NCI-H146 (cell line): ENCODE measurements at regions not wholly inside any gene's neighbourhood (a gene's known extent, or its start where the extent isn't known, plus 50 kb on each side); places are given as distances from the start of the nearest gene placed in this dataset.
A peak's percentile ranks its signal among the peaks of the same experiment; 100 is the strongest.

Experiments used
- DNase-seq: peaks from one replicate; lab custom pipeline; 2025; lab: John Stamatoyannopoulos, UW

DNA sequence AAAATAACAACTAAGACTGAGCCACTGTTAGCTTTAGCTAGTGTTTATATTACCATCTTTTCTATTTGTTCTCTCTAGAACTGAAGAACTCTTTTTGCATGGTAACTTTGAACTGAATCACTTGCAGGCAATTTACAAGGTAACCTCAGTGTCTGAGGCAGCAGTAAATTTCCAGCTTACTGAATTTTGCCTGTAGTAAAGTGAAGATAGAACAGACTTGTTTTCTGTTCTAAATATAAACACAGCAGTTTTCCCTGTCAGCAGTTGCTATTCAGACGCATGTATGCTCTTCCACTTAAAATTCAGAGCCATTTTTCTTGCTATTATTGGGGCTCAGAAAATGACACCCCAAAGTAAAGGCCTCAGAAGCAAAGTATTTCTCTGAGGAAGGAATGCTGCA lies 974.0 kb upstream of the GJE1 start:
- DNase-seq = no peak

DNA sequence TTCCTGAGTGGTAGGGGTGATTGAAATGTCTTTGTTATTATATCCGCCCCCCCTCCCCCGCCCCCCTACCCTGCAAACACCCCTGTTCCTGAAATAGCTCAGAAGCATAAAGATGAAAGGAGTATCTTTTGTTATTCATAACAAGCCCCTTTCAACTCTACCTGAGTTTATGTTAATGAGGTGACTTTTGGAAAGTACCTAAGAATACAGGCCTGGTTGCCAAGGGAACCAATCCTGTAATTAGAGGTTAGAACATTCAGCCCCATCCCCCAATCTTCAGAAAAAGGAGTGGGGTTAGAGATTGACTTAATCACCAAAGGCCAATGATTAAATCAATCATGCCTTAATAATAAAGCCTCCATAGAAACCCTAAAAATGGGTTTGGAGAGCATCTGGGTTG lies 979.2 kb upstream of the GJE1 start:
- peak; percentile 65 for DNase-seq

DNA sequence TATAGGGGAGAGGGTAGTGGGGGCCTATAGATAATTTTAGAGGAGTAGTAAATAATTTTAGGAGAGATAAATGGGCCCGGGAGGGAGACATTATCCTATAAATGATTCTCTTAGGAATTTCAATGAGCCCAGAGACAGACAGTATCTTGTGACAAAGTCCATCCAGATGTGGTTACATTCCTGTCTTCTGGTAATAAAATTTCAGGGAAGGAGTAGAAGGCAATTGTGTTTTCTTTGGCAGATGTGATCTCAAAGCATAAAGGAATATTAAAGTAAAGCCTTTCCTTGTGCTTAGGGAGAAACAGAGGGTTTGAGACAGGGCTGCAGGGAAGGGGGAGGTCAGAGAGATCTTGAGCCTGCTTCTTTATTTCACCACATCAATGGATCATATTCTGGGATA lies 979.8 kb upstream of the GJE1 start:
- DNase-seq = no peak

DNA sequence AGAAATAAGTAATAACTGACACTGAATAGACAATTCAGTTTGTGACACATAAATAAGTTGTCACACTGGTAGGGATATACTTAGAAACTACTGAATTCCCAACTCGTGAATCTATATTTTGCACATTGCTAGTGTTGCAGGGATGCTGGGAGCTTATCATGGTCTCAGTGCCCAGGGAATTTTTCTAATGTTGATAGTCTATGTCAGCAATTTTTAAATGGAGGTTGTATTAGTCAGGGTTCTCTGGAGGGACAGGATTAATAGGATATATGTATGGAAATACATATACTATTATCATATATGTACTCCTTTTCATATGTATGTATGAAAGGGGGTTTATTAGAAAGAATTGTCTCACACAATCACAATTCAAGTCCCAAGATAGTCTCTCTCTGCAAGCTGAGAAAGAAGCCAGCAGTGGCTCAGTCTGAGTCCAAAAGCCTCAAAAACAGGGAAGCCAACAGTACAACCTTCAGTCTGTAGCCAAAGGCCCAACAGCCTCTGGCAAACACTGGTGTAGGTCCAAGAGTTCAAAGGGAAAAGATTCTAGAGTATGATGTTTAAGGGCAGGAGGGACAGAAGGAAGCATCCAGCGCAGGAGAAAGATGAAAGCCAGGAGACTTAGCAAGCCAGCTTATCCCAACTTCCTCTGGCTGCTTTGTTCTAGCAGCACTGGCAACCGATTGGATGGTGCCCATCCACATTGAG lies 980.9 kb upstream of the GJE1 start:
- DNase-seq = no peak

DNA sequence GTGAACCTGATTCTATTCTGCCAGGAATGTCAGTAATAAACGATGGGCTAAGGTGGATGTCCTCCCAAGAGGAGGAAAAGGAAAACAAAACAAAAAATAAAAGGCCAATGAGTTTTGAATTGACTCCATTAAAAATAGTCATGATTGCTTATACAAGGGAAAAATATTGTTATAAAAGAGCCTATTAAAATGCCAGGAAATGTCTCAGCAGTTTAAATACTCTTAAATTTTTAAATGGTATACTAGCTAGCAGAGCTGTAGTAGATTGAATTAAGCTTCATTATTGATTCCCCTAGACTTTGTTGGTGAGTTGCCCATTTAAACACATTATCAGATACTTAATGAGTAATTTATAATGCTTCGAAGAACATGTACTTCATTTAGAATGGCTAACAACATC lies 990.9 kb upstream of the GJE1 start:
- no peak for DNase-seq

DNA sequence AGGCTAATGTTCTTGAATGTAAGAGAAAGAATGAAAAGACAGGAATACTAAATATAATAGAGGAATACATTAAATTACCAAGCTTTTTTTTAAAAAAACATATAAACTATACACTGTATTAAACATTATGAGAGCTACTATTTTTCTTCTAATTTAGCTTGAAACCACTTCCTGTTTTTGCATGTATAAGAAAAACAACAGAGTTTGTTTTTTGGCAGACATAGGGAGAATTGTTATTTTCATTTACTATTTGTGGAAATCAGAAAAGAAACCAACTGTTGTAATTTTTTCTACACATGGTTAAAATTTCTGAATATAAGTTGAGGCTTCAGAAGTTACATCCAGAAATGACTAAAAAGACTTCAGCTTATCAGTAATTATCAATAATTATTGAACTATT lies 991.8 kb upstream of the GJE1 start:
- no peak for DNase-seq

DNA sequence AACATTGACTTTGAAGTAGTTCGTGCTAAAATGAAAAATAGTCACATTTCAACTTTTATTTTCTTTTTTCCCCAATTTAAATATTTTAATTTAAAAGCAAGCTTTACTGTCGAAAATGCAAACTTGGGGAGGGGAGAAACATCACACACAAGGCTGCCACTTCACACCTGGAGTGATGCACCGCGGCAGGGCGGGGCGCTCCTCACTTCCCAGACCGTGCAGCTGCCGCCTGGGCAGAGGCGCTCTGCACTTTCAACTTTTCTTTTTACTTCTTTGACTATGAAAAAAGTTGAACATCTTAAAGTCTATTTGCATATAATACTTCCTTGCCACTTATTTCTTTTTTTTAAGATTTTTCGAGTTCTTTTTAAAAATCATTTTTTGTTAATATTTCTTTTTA lies 993.3 kb upstream of the GJE1 start:
- DNase-seq = no peak

DNA sequence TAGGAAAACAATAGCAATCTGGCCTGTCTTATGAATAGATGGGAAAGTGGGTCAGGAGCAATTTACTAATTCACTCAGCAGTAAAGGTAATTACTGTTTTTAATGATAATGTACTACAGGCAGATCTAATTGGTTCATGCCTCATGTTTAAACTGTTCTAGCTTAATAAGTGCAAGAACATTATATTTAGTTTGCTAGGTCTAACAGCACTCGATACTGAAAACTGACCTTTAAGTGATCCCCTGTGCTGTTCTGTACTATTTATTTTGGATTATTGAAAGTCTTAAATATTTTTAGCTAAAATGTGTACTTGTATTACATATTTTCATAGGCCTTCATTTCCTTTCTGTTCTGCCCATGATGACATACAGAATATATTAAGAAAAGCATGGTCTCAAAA lies 998.0 kb upstream of the GJE1 start:
- no peak for DNase-seq

DNA sequence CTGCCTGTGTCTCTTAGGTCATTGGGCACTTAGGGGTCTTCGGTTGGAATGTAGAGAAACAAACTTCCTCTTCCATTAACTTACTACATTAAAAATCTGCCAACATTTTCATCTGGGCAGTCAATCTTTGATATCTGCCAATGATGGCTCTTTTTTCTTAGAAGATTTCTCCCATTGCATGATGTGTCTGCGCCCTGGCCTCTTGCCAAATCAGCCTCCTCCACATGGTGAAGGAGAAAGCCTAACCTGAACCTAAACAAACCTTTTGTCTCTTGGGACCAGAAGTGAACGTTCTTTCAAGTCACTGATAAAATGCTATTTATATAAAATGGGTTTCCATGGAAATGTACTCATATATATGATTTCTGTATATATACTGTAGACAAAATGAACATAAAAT lies 998.9 kb upstream of the GJE1 start:
- no peak for DNase-seq

DNA sequence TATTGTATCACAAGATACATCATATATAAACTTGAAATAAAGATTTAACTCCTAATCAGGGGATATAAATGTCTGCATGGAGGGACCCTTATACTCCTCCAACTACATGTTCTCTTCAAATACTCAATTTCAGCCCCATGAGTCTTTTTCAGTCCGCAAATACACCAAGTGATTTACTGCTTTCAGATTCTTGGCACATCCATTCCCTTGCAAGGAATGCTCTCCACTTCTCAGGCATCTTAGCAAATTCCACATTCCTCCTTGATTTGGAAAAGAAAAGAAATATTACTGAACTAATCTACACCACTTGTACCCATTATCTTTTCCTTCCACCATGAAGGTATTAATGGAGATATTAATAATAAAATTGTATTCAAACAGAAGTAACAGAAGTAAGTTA lies 999.4 kb upstream of the GJE1 start:
- DNase-seq = no peak

DNA sequence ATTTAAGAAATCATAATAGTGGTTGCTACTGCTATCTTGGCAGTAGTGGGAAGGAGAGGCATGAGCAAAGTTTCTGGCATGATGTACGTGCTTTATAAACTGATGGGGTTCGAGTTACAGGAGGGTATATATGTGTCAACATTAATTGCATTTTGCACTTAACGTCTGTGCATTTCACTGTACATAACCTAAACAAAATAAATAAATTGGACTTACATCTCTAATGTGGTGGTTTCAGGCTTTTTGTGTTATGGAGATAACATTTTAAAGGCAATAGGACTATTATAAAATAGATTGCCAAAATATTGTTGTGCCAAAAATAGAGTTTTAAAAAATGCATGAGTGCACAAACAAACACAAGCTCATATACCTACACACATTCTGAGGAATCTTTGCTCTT lies 1001.1 kb upstream of the GJE1 start:
- no peak for DNase-seq

DNA sequence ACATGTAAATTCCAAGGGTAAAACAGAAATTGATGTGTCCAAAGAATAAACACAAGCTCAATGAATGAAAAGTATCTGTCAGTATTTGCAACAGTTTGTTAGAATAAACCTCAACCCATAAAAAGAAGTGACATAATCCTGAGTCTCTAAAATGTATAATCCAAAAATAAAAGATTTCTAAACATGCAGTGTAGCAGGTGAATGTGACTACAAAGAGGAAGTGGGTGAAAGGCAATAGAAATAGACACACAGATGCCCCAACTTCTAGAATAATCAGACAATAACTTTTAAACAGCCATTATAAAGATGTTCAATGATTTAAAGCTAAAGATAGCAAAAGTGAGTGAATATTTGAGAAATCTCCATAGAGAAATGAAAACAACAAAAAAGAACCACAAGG lies 1009.2 kb upstream of the GJE1 start:
- no peak for DNase-seq

DNA sequence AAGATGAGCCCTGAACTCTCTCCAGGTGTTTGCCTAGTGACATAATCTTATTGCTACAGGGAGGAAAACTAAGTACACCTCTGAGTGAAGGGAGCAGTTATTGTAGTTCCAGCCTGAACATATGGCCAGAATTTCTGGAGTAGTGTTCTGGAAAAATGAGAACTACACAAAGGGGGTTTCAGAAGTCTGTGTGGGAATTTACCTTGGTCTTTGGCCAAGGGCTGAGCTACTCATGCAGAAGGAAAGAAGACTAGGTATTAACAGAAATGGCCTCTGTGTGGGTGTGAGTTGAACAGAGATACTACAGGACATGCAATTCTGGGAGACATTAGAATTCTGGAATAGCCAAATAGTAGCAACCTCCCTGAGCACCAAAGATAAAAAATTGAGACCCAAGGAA lies 1009.7 kb upstream of the GJE1 start:
- no peak for DNase-seq

DNA sequence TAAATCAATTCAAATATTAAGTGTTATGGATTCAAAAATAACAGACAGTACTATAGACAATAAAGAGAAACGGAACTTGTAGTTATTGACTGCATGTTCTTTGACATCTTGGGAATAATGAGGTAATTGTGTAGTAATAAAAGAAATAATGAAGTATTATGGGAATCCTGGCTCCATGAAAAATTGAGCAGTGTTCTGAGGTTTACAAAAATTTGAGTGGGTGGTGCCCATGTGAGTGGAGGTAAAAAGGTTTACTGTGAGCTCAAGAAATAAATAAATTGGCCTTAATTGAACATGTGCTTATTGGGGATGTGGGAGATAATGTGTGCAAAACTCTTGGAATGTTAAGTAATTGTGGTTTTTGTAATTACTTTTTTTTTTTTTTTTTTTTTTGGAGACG lies 1013.7 kb upstream of the GJE1 start:
- DNase-seq = no peak

DNA sequence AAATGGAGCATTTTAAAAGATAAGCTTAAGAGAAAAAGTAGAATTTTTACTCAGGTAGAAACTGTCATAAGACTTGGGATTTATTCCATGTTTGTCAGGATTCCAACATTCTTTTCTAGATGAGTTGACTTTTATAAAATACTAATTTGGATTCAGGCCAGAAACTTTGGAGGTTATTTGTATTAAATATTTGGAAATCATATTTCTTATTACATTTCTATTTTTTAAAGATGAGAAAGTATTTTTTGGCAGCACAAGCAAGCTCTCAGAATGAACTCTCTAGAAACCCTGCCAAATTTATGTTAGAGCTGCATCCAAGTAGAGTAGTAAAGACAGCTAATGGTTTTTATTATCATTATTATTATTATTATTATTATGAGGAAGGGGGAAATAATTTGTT lies 1014.9 kb upstream of the GJE1 start:
- no peak for DNase-seq

DNA sequence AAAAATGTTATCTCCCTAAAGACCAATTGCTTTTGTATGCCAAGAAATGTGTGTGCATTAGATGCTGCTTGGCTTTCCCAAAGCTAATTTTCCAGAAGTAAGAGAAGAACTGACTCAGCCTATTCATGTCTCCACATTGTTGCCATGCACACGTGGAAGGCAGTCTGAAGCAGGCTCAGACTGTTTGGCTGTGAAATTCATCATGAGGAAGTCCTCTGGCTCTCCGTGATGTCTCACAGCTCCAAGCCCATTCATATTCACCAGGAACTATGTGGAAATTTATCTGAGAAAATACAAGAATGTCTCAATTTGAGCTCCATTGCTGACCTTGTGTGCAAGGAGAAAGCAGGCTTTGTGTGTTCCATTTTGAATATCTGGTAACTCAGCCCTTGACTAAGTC lies 1022.2 kb upstream of the GJE1 start:
- DNase-seq = no peak

DNA sequence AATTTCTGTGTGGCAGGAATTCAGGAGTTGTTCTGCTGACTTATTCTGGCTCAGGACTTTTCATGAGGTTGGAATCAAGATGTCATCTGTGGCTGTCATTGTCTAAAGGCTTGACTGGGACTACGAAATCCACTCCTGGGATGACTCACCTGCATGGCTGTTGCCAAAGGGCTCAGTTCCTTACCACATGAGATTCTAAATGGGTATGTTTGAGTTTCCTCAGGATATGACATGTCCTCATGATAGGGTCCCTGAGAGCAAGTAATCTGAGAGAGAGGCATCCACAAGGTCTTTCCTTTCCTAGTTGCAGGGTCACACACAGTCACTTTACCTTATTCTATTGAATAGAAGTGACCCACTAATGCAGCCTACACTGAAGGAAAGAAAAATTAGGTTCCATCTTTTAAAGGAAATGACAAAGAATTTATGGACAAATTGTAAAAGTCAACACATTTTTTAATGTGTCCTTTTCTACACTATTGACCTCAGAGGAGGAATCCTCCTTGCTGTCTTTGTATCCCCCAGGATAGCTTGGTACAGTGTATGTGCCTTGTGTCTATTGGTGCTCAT lies 1025.0 kb upstream of the GJE1 start:
- DNase-seq = no peak

DNA sequence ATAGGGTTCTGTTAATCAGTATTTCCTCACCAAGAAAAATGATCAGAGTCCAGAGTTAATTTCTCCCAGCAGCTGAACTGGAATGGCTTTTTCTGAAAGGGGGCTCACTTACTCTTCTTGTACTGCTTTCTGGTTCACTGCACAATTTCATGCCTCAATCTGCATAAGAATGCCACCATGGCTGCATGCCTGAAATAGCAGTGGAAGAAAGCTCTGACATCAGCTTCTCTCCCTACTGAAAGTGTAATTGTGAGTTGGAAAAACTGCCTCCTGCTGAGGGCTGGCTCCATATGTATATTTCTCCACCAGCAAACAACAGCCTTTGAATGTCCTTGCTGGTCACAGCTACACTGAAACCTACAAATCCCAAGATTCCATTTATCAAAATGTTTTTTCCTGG lies 1027.2 kb upstream of the GJE1 start:
- peak; percentile 84 for DNase-seq

DNA sequence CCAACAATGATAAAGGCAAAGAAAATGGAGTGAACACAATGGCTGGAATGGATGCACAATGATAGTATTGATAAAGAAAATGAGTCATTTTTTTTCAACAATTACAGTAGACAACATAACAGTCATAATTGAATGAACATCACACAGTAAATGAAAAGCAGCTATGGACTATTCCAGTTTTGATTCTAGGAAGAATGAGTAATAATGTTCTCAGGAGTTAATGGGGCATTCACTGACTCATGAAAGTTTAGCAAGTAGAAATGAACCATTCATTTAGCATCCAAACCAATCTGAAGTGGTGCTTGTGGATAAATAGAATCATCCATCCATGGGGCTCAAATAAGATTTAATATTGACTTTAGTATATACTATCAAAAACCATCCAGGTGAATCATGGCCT lies 1029.5 kb upstream of the GJE1 start:
- no peak for DNase-seq

DNA sequence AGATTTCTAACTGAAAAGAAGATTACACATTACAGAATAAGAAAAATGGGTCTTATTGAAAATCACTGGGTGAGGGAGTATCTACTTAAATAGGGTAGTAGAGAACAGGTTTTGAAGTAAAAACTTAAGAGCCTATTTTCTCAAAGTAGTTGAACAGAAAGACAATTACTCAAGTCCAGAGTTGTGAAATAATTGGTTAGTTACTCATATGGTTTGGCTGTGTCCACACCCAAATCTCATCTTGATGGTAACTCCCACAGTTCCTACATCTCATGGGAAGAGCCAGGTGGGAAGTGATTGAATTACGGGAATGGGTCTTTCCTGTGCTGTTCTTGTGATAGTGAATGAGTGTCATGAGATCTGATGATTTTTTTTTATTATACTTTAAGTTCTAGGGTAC lies 1035.3 kb upstream of the GJE1 start:
- no peak for DNase-seq

DNA sequence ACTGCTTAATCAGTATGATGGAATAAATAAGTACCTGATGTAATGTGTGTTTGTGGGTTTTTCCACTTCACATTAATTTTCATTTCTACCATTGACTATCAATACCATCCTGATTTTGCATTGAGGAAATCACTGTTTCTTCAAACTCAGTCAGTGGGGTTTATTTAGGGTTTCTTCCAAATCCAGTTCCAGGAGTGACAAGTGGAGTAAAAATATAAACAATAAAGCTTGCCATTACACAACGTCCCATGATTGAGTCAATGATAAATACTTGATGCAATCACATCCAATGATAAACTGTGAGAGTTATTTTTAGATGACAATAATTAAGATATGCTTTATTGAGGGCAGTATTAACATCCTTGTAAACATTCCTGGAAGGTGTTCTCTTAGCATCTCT lies 1037.4 kb upstream of the GJE1 start:
- no peak for DNase-seq

DNA sequence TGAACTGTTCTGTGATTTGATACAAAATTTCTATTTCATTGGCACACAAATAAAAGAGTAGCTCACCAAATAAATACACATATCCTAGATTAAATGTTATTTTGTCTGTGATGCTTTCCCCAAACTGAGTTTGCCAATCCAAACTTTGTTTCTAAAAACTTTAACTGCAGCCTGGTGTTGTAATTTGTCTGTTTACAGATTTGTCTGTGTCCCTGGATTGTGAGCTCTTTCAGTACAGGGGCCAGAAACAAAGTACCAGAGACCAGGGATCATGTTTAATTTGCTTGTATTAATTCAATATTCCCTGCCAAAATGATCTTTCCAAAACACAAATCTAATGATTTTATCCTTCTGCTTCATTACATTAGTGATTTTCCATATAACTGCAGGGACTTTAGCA lies 1044.6 kb upstream of the GJE1 start:
- DNase-seq = no peak

DNA sequence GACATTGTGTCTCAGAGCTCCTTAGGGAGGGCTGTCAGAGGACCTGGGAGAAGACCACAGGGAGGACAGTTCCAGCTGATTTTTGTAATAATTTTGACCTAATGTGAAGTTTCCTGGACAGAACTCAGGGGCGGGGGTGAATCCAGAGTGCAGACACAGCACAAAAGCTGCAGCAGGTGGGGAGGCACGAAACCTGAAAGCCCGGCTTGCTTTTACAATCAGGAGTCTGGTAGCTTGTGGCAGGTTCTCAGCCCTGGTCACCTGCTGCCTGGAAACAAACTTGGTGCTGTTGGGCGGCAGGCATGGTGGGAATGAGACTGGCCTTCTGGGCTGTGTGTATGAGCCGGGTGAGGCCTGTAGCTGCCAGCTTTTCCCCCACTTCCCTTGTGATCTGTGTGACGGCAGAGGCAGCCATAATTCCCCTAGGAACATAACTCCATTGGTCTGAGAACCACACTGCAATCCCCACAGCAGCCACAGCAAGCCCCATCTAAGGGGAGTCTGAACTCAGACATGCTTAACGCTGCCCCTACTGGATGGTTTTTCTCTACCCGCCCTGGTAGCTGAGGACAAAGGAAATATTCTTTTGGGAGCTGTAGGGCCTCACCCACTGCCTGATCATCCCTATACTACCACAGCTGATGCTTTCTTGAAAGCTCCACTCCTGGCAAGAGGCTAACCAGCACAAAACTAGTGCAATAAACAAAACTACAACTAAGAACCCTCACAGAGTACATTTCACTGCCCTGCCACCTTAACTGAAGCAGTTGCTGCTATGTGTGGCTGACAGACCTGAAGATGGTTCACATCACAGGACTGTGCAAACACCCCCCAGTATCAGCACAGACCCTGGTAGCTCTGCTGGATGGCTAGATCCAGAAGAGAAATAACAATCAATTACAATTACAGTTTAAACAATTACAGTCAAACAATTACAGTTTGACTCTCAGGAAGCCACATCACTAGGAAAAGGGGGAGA lies 1055.1 kb upstream of the GJE1 start:
- DNase-seq = peak; percentile 87
